ENCODE measurements at regions not wholly inside any gene's neighbourhood (a gene's known extent, or its start where the extent isn't known, plus 50 kb on each side); places are given as distances from the start of the nearest gene placed in this dataset.

- Mint-ChIP-seq H3K27ac (no peak overlapping the region), H3K9me3 (no peaks in the 10 kb centered on the region), H3K4me1 (ENCODE audit: low read depth) (no peaks in the 10 kb centered on the region), H3K36me3 (ENCODE audit: low read depth) (no peaks in the 10 kb centered on the region), H3K4me3 (no peak overlapping the region), H3K27me3 (peaks cover 30% of the 10 kb centered on the region)
Observed at GRCh38 chr15:29208836-29209235, 60.8 kb downstream of the NSMCE3 start.

- Mint-ChIP-seq H3K9me3 (no peaks in the 10 kb centered on the region), H3K36me3 (ENCODE audit: low read depth) (no peaks in the 10 kb centered on the region), H3K27ac (no peak overlapping the region), H3K4me3 (no peak overlapping the region), H3K4me1 (ENCODE audit: low read depth) (no peaks in the 10 kb centered on the region), H3K27me3 (peaks cover 34% of the 10 kb centered on the region)
Observed at GRCh38 chr15:29208352-29208751, 61.3 kb downstream of the NSMCE3 start.

- no peaks in the 10 kb centered on the region for H3K36me3 Mint-ChIP-seq (ENCODE audit: low read depth)
- H3K27ac Mint-ChIP-seq = no peak overlapping the region
- no peaks in the 10 kb centered on the region for H3K4me1 Mint-ChIP-seq (ENCODE audit: low read depth)
- H3K27me3 Mint-ChIP-seq = peaks cover 36% of the 10 kb centered on the region
- no peak overlapping the region for H3K4me3 Mint-ChIP-seq
- H3K9me3 Mint-ChIP-seq = no peaks in the 10 kb centered on the region
Observed at GRCh38 chr15:29207758-29208108, 61.9 kb downstream of the NSMCE3 start.

GRCh38 chr15:29207027-29207757 is 62.4 kb downstream of the NSMCE3 start:
- no peak overlapping the region for H3K4me3 Mint-ChIP-seq
- H3K36me3 Mint-ChIP-seq (ENCODE audit: low read depth) = no peaks in the 10 kb centered on the region
- H3K4me1 Mint-ChIP-seq (ENCODE audit: low read depth) = no peaks in the 10 kb centered on the region
- no peak overlapping the region for H3K27ac Mint-ChIP-seq
- H3K27me3 Mint-ChIP-seq = peaks cover 34% of the 10 kb centered on the region
- H3K9me3 Mint-ChIP-seq = no peaks in the 10 kb centered on the region

- Mint-ChIP-seq H3K4me3 (no peak overlapping the region), H3K4me1 (ENCODE audit: low read depth) (no peaks in the 10 kb centered on the region), H3K27ac (no peak overlapping the region), H3K9me3 (no peaks in the 10 kb centered on the region), H3K27me3 (peaks cover 35% of the 10 kb centered on the region), H3K36me3 (ENCODE audit: low read depth) (no peaks in the 10 kb centered on the region)
Observed at GRCh38 chr15:29205186-29205585, 64.4 kb downstream of the NSMCE3 start.

GRCh38 chr15:29204369-29204755 is 65.3 kb downstream of the NSMCE3 start:
- no peaks in the 10 kb centered on the region for H3K4me1 Mint-ChIP-seq (ENCODE audit: low read depth)
- H3K9me3 Mint-ChIP-seq = no peaks in the 10 kb centered on the region
- H3K27me3 Mint-ChIP-seq = peaks cover 35% of the 10 kb centered on the region
- no peak overlapping the region for H3K27ac Mint-ChIP-seq
- H3K36me3 Mint-ChIP-seq (ENCODE audit: low read depth) = no peaks in the 10 kb centered on the region
- no peak overlapping the region for H3K4me3 Mint-ChIP-seq

GRCh38 chr15:29203718-29204368 is 65.8 kb downstream of the NSMCE3 start:
- H3K4me1 Mint-ChIP-seq (ENCODE audit: low read depth) = no peaks in the 10 kb centered on the region
- peaks cover 34% of the 10 kb centered on the region for H3K27me3 Mint-ChIP-seq
- H3K9me3 Mint-ChIP-seq = no peaks in the 10 kb centered on the region
- H3K36me3 Mint-ChIP-seq (ENCODE audit: low read depth) = no peaks in the 10 kb centered on the region
- H3K4me3 Mint-ChIP-seq = no peak overlapping the region
- no peak overlapping the region for H3K27ac Mint-ChIP-seq

GRCh38 chr15:29196722-29197121 is 72.9 kb downstream of the NSMCE3 start:
- Mint-ChIP-seq H3K27ac (no peak overlapping the region), H3K27me3 (peaks cover 8% of the 10 kb centered on the region), H3K4me1 (ENCODE audit: low read depth) (no peaks in the 10 kb centered on the region), H3K9me3 (no peaks in the 10 kb centered on the region), H3K4me3 (no peak overlapping the region), H3K36me3 (ENCODE audit: low read depth) (no peaks in the 10 kb centered on the region)

GRCh38 chr15:29196290-29196689 is 73.3 kb downstream of the NSMCE3 start:
- no peaks in the 10 kb centered on the region for H3K36me3 Mint-ChIP-seq (ENCODE audit: low read depth)
- H3K27me3 Mint-ChIP-seq = peaks cover 8% of the 10 kb centered on the region

GRCh38 chr15:29194866-29195265 is 74.8 kb downstream of the NSMCE3 start:
- Mint-ChIP-seq H3K27ac (no peak overlapping the region), H3K4me3 (no peak overlapping the region), H3K4me1 (ENCODE audit: low read depth) (no peaks in the 10 kb centered on the region), H3K36me3 (ENCODE audit: low read depth) (no peaks in the 10 kb centered on the region), H3K9me3 (no peaks in the 10 kb centered on the region), H3K27me3 (peaks cover 10% of the 10 kb centered on the region)

More at GRCh38 chr15:29196290-29196689, 73.3 kb downstream of the NSMCE3 start:
- Mint-ChIP-seq H3K27ac (no peak overlapping the region), H3K4me1 (ENCODE audit: low read depth) (no peaks in the 10 kb centered on the region), H3K4me3 (no peak overlapping the region), H3K9me3 (no peaks in the 10 kb centered on the region)

GRCh38 chr15:29183071-29183831 is 86.4 kb downstream of the NSMCE3 start:
- Mint-ChIP-seq H3K4me3 (no peak overlapping the region), H3K9me3 (no peaks in the 10 kb centered on the region), H3K27ac (peak overlapping the region; percentile 2), H3K27me3 (peaks cover 16% of the 10 kb centered on the region), H3K36me3 (ENCODE audit: low read depth) (no peaks in the 10 kb centered on the region), H3K4me1 (ENCODE audit: low read depth) (peaks cover 11% of the 10 kb centered on the region)

GRCh38 chr15:29182590-29182989 is 87.0 kb downstream of the NSMCE3 start:
- Mint-ChIP-seq H3K4me3 (no peak overlapping the region), H3K36me3 (ENCODE audit: low read depth) (no peaks in the 10 kb centered on the region), H3K4me1 (ENCODE audit: low read depth) (peaks cover 11% of the 10 kb centered on the region), H3K9me3 (no peaks in the 10 kb centered on the region), H3K27me3 (peaks cover 16% of the 10 kb centered on the region), H3K27ac (peak overlapping the region; percentile 2)

- no peak overlapping the region for H3K4me3 Mint-ChIP-seq
- peaks cover 9% of the 10 kb centered on the region for H3K27me3 Mint-ChIP-seq
- H3K27ac Mint-ChIP-seq = no peak overlapping the region
- no peaks in the 10 kb centered on the region for H3K36me3 Mint-ChIP-seq (ENCODE audit: low read depth)
- no peaks in the 10 kb centered on the region for H3K4me1 Mint-ChIP-seq (ENCODE audit: low read depth)
- H3K9me3 Mint-ChIP-seq = no peaks in the 10 kb centered on the region
Observed at GRCh38 chr15:29172742-29173725, 96.6 kb downstream of the NSMCE3 start.

GRCh38 chr15:29170521-29170920 is 99.1 kb downstream of the NSMCE3 start:
- peaks cover 29% of the 10 kb centered on the region for H3K27me3 Mint-ChIP-seq
- no peaks in the 10 kb centered on the region for H3K9me3 Mint-ChIP-seq
- H3K36me3 Mint-ChIP-seq (ENCODE audit: low read depth) = no peaks in the 10 kb centered on the region
- H3K4me1 Mint-ChIP-seq (ENCODE audit: low read depth) = no peaks in the 10 kb centered on the region
- H3K4me3 Mint-ChIP-seq = no peak overlapping the region
- no peak overlapping the region for H3K27ac Mint-ChIP-seq

Measured in stimulated activated naive CD8-positive, alpha-beta T cell treated with anti-CD3 and anti-CD28 coated beads, Interleukin-15, Interleukin-2, amounts not matched to agents 100 ng/mL and 50 ng/mL, for 24 hours (primary cell).